ENCODE measurements at regions not wholly inside any gene's neighbourhood (a gene's known extent, or its start where the extent isn't known, plus 50 kb on each side); places are given as distances from the start of the nearest gene placed in this dataset.

DNA sequence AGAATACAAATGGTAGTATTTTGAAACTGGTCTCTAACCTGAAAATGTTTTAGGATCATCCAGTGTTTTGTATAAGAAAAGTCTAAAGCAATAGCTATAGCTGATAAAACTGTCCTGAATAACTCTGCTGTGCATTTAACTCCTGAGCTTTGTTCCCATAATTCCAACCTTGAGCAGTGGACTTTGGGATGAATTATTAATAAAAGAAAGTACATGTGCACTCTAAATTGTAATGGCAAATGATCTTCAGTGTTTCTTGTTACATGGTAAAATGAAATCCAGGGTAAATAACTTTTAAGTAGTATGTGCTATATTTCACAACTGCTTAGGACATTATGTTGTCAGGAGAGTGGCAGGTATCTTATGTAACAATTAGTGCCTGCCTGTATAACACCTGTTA is 345.6 kb downstream of the SLC16A7 start:
- no peaks in the 10 kb centered on the region for H4K20me1 ChIP-seq (replicated peaks; ENCODE audit: control insufficient read depth, insufficient read depth, low read length)
- ChIA-PET CTCF (ENCODE audit: low intra/inter-chr PET ratio) (no interaction called here), POLR2A (no interaction called here)
- FAIRE-seq (no peak), DNase-seq (ENCODE audit: extremely low read depth in 1 of 4, low spot score in 3 of 4) (no peak), ATAC-seq (no peak)
- in situ Hi-C loops (cut with MboI) (no loop called here), intact Hi-C loops (cut with micrococcal nuclease) (no loop called here)
- H2AFZ ChIP-seq (ENCODE audit: low read depth, low read length) = no peak overlapping the region
- no TSS peak for BruUV-seq (replicated peaks)
- no peaks in the 10 kb centered on the region for H3K79me2 ChIP-seq (ENCODE audit: control insufficient read depth, insufficient read depth, low read length)
- no peak overlapping the region for H3K27ac ChIP-seq (ENCODE audit: extremely low read depth, low read depth, low read length)
- 0 out of 2 replicates have a peak, but pooled peaks cover 2% of the 10 kb centered on the region for H3K9me3 ChIP-seq (replicated peaks; ENCODE audit: control insufficient read depth, insufficient read depth, low read depth, low read length)
- no peaks in the 10 kb centered on the region for H3K27me3 ChIP-seq (ENCODE audit: control insufficient read depth in 2 of 2, insufficient read depth in 2 of 2, low read length in 2 of 2)
- H3K4me2 ChIP-seq (ENCODE audit: insufficient read depth, low read length) = no peak overlapping the region
- H3K4me3 ChIP-seq = no peak overlapping the region
- no peaks in the 10 kb centered on the region for H3K4me1 ChIP-seq (replicated peaks in 1 of 2; ENCODE audit: control insufficient read depth in 2 of 2, insufficient read depth in 2 of 2, low read length in 2 of 2)
- TF ChIP-seq NR3C1 (CRISPR knock-in tag; IDR thresholded peaks at IDR 0.05) = no peak
- TF ChIP-seq SAFB2 (IDR thresholded peaks at IDR 0.05; ENCODE audit: borderline replicate concordance, low read depth, low read length, severe bottlenecking) = no peak
- TF ChIP-seq SMAD4 (CRISPR knock-in tag; conservative IDR thresholded peaks at IDR 0.05) = no peak
- TF ChIP-seq XRCC3 (IDR thresholded peaks at IDR 0.05) = no peak
- TF ChIP-seq ZNF57 (CRISPR knock-in tag; IDR thresholded peaks at IDR 0.05) = no peak
- no peak for TF ChIP-seq MIER1 (IDR thresholded peaks at IDR 0.05; ENCODE audit: low read depth)
- TF ChIP-seq ZNF354B (CRISPR knock-in tag; IDR thresholded peaks at IDR 0.05) = no peak
- no peak for TF ChIP-seq ASH1L (IDR thresholded peaks at IDR 0.05; ENCODE audit: borderline replicate concordance, low read depth, partially characterized antibody)
- no peak for TF ChIP-seq U2AF2 (optimal IDR thresholded peaks at IDR 0.05; ENCODE audit: low read depth, low read length)
- TF ChIP-seq CCNT2 (IDR thresholded peaks at IDR 0.05; ENCODE audit: borderline replicate concordance, extremely low read depth, insufficient read length, low read depth, low read length) = no peak
- no peak for TF ChIP-seq TCF7 (IDR thresholded peaks at IDR 0.05; ENCODE audit: borderline replicate concordance)
- TF ChIP-seq HDAC3 (IDR thresholded peaks at IDR 0.05; ENCODE audit: borderline replicate concordance, partially characterized antibody) = no peak
- no peaks in the 10 kb centered on the region for H3K9me1 ChIP-seq (ENCODE audit: control insufficient read depth, insufficient read depth, low read length)
- no peak overlapping the region for H3K9ac ChIP-seq (ENCODE audit: insufficient read depth in 1 of 2, low read depth in 2 of 2, low read length in 2 of 2)
- H3K36me3 ChIP-seq (ENCODE audit: control insufficient read depth, insufficient read depth, low read length) = no peaks in the 10 kb centered on the region

Data from K562 (cell line).